WERI-Rb-1 (cell line): ENCODE measurements at regions not wholly inside any gene's neighbourhood (a gene's known extent, or its start where the extent isn't known, plus 50 kb on each side); places are given as distances from the start of the nearest gene placed in this dataset.
"Not testable (repeated sequence)": the region's sequence is repeated elsewhere in the genome, so short reads cannot be mapped to it uniquely, and the experiment has no call there.

ENCODE experiments used
- DNase-seq: peaks from one replicate; pipeline ENCODE4 v3.0.0-alpha.2; 2020
- H3K27ac ChIP-seq: fragments of 250-450 bp; sonication (Bioruptor Pico); 2 replicates; pipeline ENCODE4 v1.5.1; 2020; ENCODE audit warnings: mild to moderate bottlenecking, moderate library complexity
- H3K27me3 ChIP-seq: fragments of 250-450 bp; sonication (Bioruptor Pico); 2 replicates; pipeline ENCODE4 v1.5.1; 2021; ENCODE audit warnings: mild to moderate bottlenecking, low read depth, moderate library complexity; ENCODE audit not compliant: insufficient read depth, severe bottlenecking
- H3K36me3 ChIP-seq: fragments of 250-450 bp; sonication (Bioruptor Pico); 2 replicates; pipeline ENCODE4 v1.5.1; 2020; ENCODE audit warnings: mild to moderate bottlenecking, moderate library complexity
- H3K4me3 ChIP-seq: 2 replicates; pipeline ENCODE4 v1.5.1; 2011; ENCODE audit warnings: low read depth, mild to moderate bottlenecking, control low read depth, low read length
- H3K9me3 ChIP-seq: fragments of 250-450 bp; sonication (Bioruptor Pico); 2 replicates; pipeline ENCODE4 v1.5.1; 2021; ENCODE audit warnings: mild to moderate bottlenecking, moderate library complexity; ENCODE audit not compliant: severe bottlenecking
- TF ChIP-seq, protein P1 (sequence below): IDR thresholded peaks from 2 replicates; pipeline ENCODE4 v1.5.1; 2011; ENCODE audit warnings: low read depth, mild to moderate bottlenecking, control low read depth, inconsistent platforms, low read length

DNA sequence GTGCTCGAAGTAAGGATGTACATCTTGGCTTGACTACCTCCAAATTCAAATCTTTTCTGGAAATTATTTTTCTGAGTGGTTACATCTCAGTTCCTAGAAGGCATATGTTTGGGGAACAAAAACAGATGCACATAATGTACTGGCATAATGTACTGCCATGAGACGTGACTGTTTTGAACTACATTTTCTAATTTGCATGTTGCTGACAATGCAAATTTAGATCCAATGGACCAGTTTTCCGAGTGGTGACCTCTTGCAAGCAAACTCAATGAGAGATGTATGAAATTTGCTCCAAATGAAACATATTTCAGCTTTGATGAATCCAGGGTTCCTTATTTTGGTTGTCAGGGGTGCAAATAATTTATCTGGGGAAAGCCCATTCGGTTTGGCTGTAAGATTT is 694.3 kb downstream of the GRXCR1 start:
- H3K4me3 ChIP-seq = no peak overlapping the region
- H3K36me3 ChIP-seq = no peaks in the 10 kb centered on the region
- H3K9me3 ChIP-seq = no peaks in the 10 kb centered on the region
- H3K27ac ChIP-seq = no peak overlapping the region
- no peaks in the 10 kb centered on the region for H3K27me3 ChIP-seq
- TF ChIP-seq, protein P1, sequence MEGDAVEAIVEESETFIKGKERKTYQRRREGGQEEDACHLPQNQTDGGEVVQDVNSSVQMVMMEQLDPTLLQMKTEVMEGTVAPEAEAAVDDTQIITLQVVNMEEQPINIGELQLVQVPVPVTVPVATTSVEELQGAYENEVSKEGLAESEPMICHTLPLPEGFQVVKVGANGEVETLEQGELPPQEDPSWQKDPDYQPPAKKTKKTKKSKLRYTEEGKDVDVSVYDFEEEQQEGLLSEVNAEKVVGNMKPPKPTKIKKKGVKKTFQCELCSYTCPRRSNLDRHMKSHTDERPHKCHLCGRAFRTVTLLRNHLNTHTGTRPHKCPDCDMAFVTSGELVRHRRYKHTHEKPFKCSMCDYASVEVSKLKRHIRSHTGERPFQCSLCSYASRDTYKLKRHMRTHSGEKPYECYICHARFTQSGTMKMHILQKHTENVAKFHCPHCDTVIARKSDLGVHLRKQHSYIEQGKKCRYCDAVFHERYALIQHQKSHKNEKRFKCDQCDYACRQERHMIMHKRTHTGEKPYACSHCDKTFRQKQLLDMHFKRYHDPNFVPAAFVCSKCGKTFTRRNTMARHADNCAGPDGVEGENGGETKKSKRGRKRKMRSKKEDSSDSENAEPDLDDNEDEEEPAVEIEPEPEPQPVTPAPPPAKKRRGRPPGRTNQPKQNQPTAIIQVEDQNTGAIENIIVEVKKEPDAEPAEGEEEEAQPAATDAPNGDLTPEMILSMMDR = no peak
- DNase-seq = no peak

DNA sequence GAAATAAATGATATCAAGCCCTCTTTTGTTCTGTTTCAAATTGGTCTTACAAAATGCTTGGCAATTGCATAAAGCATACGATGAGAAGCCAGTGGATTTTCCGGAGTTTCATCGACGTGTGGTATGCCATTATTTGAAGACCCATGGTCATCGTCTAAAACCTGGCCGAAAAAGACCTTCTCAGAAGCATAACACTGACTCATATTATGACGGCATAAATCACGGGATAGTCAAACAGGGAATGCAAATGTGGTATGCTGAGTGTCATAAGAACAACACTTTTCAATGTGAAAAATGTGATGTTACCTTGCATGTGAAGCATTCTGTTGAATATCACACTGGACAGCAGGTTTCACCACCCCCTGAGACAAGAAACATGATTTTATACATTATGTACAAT is 695.2 kb downstream of the GRXCR1 start:
- Histone ChIP-seq H3K9me3 (no peaks in the 10 kb centered on the region), H3K36me3 (no peaks in the 10 kb centered on the region), H3K27me3 (no peaks in the 10 kb centered on the region), H3K27ac (no peak overlapping the region), H3K4me3 (no peak overlapping the region)
- TF ChIP-seq, protein P1 = no peak
- DNase-seq = no peak

DNA sequence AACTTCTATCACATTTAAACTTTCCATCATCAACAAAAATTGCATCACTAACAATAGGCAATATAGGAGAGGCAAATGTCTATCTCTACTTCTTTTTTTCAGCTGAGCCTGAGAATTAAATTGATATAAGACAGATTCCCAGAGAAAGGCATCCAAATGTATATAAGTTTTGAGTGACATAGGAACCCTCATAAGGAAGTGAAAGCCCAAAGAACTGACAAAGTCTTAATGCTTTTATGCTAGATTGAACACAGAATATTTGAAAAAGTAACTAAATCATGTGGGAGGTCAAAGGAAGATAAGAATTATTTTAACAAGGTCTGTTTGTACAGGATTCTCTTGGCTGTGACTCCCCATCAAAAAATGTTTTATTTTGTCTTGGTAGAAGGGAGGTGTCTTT is 714.9 kb downstream of the GRXCR1 start:
- TF ChIP-seq, protein P1 = no peak
- Histone ChIP-seq H3K27ac (no peak overlapping the region), H3K27me3 (no peaks in the 10 kb centered on the region), H3K36me3 (no peaks in the 10 kb centered on the region), H3K9me3 (no peaks in the 10 kb centered on the region), H3K4me3 (no peak overlapping the region)
- DNase-seq = no peak

DNA sequence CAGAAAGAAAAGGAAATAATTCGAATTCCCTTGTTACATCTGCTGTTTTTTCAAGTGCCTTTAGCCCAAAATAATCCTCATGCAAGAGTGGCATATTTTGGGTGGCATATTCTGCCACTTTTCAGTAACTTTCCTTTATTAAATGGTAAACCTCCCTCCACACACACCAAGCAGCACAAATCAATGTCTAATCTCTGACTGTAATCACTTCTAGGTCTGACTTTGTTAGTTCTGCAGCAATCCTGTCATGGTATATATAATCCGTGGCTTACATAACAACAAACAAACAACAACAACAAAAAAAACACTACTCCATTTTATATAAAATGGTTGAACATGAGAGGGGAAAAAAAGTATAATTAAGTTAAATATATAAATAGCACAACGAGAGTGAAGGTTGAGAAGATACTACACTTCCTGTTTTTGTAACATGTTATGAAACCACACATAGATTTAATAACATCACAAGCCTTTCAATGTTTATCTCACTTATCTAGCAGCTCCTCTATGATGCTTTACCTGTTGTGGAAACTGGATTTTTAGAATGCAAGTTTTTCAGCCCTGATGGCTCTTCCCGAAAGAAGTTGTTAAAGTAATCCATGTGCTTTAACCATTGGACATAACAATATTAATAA is 715.4 kb downstream of the GRXCR1 start:
- Histone ChIP-seq H3K36me3 (no peaks in the 10 kb centered on the region), H3K4me3 (no peak overlapping the region), H3K9me3 (no peaks in the 10 kb centered on the region), H3K27me3 (no peaks in the 10 kb centered on the region), H3K27ac (no peak overlapping the region)
- DNase-seq = no peak
- TF ChIP-seq, protein P1 = no peak

DNA sequence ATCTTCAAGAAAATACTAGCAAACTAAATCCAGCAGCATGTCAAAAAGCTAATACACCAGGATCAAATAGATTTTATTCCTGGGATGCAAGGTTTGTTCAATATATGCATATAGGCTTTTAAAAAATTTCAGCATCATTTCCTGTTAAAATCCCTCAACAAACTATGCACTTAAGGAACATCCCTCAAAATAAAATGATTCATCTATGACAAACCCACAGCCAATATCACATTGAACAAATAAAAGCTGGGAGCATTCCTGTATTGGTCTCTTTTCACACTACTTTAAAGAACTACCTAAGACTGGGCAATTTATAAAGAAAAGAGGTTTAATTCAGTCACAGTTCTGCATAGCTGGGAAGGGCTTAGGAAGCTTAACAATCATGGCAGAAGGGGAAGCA is 726.7 kb downstream of the GRXCR1 start:
- TF ChIP-seq, protein P1 = no peak
- H3K27ac ChIP-seq = no peak overlapping the region
- no peaks in the 10 kb centered on the region for H3K36me3 ChIP-seq
- no peaks in the 10 kb centered on the region for H3K27me3 ChIP-seq
- DNase-seq = no peak
- H3K4me3 ChIP-seq = no peak overlapping the region
- no peaks in the 10 kb centered on the region for H3K9me3 ChIP-seq

DNA sequence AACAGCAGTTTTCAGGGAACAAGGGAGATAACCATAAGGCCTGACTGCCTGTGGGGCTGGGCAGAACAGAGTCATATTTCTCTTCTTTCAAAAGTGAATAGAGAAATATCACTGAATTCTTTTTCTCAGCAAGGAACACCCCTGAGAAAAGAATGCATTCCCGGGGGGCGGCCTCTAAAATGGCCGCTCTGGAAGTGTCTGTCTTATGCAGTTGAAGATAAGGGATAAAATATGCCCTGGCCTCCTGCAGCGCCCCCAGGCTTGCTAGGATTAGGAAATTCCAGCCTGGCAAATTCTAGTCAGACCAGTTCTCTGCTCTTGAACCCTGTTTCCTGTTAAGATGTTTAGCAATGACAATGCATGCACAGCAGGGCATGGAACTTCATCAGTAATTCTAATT is 745.4 kb downstream of the GRXCR1 start:
- H3K27me3 ChIP-seq, H3K4me3 ChIP-seq, H3K9me3 ChIP-seq, DNase-seq, H3K36me3 ChIP-seq, H3K27ac ChIP-seq: not testable (repeated sequence)
